K562 (cell line): ENCODE measurements at regions not wholly inside any gene's neighbourhood (a gene's known extent, or its start where the extent isn't known, plus 50 kb on each side); places are given as distances from the start of the nearest gene placed in this dataset.

Experiments
- ATAC-seq: fragments of 200-7000 bp; cut with Tn5 transposase; 3 replicates; pipeline ENCODE4 v1.9.1; 2020; ENCODE audit warnings: moderate library complexity
- BruUV-seq: library from RNA; stranded (reverse); fragments of 400-500 nt; replicated peaks from 2 replicates; lab custom pipeline; 2021; lab: Mats Ljungman, UMichigan
- CTCF ChIA-PET: fragments of 300-600 bp; formaldehyde crosslinking; extraction: SDS; loops from one replicate; lab custom pipeline; 2021; ENCODE audit warnings: low intra/inter-chr PET ratio; lab: Yijun Ruan, JAX
- POLR2A ChIA-PET: fragments of 300-600, 350-650 bp; sonication (Branson Sonifier 250); formaldehyde crosslinking; extraction: SDS; loops from one replicate; lab custom pipeline; 2021; ENCODE audit warnings: antibody characterized with exemption, inconsistent platforms; lab: Yijun Ruan, JAX
- DNase-seq, 4 experiments: peaks; one replicate each; pipeline versions ENCODE4 v3.0.0 to v3.0.0-alpha.2; 2011 to 2018; ENCODE audit warnings: low spot score in 3 of 4, mixed read lengths in 3 of 4; ENCODE audit errors: extremely low read depth in 1 of 4
- FAIRE-seq: peaks from 2 replicates; lab custom pipeline; 2011; peaks lifted over from hg19 to GRCh38; lab: Jason Lieb, UNC
- H2AFZ ChIP-seq: 2 replicates; pipeline ENCODE4 v1.6.0; 2011; ENCODE audit warnings: low read depth, low read length, control low read depth, inconsistent platforms
- H3K27ac ChIP-seq: fragments of 200-600 bp; 3 replicates; pipeline ENCODE4 v1.8.0; 2011; ENCODE audit warnings: low read depth, mild to moderate bottlenecking, control low read depth, inconsistent platforms, low read length, moderate library complexity, mixed read lengths; ENCODE audit errors: extremely low read depth
- H3K27me3 ChIP-seq, 2 experiments: fragments of 300-600 bp in 1 of 2; 2 replicates in 1 of 2; 3 replicates in 1 of 2; pipeline versions ENCODE4 v1.6.0 to v1.8.0; 2011; ENCODE audit warnings: inconsistent platforms in 2 of 2, low read length in 2 of 2, mild to moderate bottlenecking in 1 of 2, mixed read lengths in 1 of 2, moderate library complexity in 1 of 2; ENCODE audit not compliant: control insufficient read depth in 2 of 2, insufficient read depth in 2 of 2
- H3K36me3 ChIP-seq: fragments of 300-600 bp; 3 replicates; pipeline ENCODE4 v1.8.0; 2011; ENCODE audit warnings: mild to moderate bottlenecking, low read length, inconsistent platforms; ENCODE audit not compliant: control insufficient read depth, insufficient read depth
- H3K4me1 ChIP-seq, 2 experiments: fragments of 200-600 bp in 1 of 2; replicated peaks in 1 of 2; 2 replicates in 1 of 2; 3 replicates in 1 of 2; pipeline versions ENCODE4 v1.5.1 to v1.8.0; 2011; ENCODE audit warnings: inconsistent platforms in 2 of 2, low read length in 2 of 2, mild to moderate bottlenecking in 1 of 2, mixed read lengths in 1 of 2, moderate library complexity in 1 of 2; ENCODE audit not compliant: control insufficient read depth in 2 of 2, insufficient read depth in 2 of 2
- H3K4me2 ChIP-seq: 2 replicates; pipeline ENCODE4 v1.6.1; 2011; ENCODE audit warnings: low read length, control low read depth, inconsistent platforms, mixed read lengths; ENCODE audit not compliant: insufficient read depth
- H3K4me3 ChIP-seq: fragments of 200-600 bp; sonication (generic), shearing (Covaris generic); 2 replicates; pipeline ENCODE4 v1.5.1; 2016; ENCODE audit warnings: control low read depth, inconsistent platforms
- H3K79me2 ChIP-seq: fragments of 200-600 bp; 3 replicates; pipeline ENCODE4 v1.8.0; 2011; ENCODE audit warnings: low read length, inconsistent platforms; ENCODE audit not compliant: control insufficient read depth, insufficient read depth
- H3K9ac ChIP-seq, 2 experiments: 2 replicates each; pipeline versions ENCODE4 v1.6.0 to v1.6.1; 2011; ENCODE audit warnings: low read depth in 2 of 2, low read length in 2 of 2, control low read depth in 1 of 2, inconsistent platforms in 1 of 2, mild to moderate bottlenecking in 1 of 2, mixed read lengths in 1 of 2; ENCODE audit not compliant: insufficient read depth in 1 of 2
- H3K9me1 ChIP-seq: one replicate; pipeline ENCODE4 v1.6.0; 2011; ENCODE audit warnings: inconsistent platforms, mild to moderate bottlenecking, low read length, moderate library complexity; ENCODE audit not compliant: control insufficient read depth, insufficient read depth
- H3K9me3 ChIP-seq: replicated peaks from 2 replicates; pipeline ENCODE4 v1.5.1; 2011; ENCODE audit warnings: low read depth, low read length, inconsistent platforms; ENCODE audit not compliant: control insufficient read depth, insufficient read depth
- H4K20me1 ChIP-seq: replicated peaks from 2 replicates; pipeline ENCODE4 v1.6.1; 2011; ENCODE audit warnings: low read length, inconsistent platforms, mixed read lengths; ENCODE audit not compliant: control insufficient read depth, insufficient read depth
- CAMTA2 ChIP-seq: fragments of 250-450 bp; sonication (Bioruptor Pico); conservative IDR thresholded peaks from 2 replicates; pipeline ENCODE4 v1.5.1; 2022
- EGR1 ChIP-seq: fragments of 450-650 bp; conservative IDR thresholded peaks from 2 replicates; pipeline ENCODE4 v1.6.1; 2017; ENCODE audit warnings: mild to moderate bottlenecking
- ILF3 ChIP-seq: fragments of 450-650 bp; IDR thresholded peaks from 2 replicates; pipeline ENCODE4 v1.6.1; 2018; ENCODE audit warnings: antibody characterized with exemption, mild to moderate bottlenecking, moderate library complexity, borderline replicate concordance
- MTA1 ChIP-seq: fragments of 450-650 bp; IDR thresholded peaks from 2 replicates; pipeline ENCODE4 v1.6.1; 2017; ENCODE audit warnings: borderline replicate concordance
- REST ChIP-seq, 2 experiments: fragments of 450-650 bp; formaldehyde crosslinking in 1 of 2; IDR thresholded peaks; 2 replicates each; pipeline versions ENCODE4 v1.4.0 to v1.6.1; 2014 to 2020; ENCODE audit warnings: mild to moderate bottlenecking in 2 of 2, borderline replicate concordance in 1 of 2, low read depth in 1 of 2
- ZBTB7A ChIP-seq: IDR thresholded peaks from 2 replicates; pipeline ENCODE4 v1.6.1; 2011; ENCODE audit warnings: low read depth, mild to moderate bottlenecking, low read length, moderate library complexity, borderline replicate concordance; ENCODE audit not compliant: control insufficient read depth
- ZNF436 ChIP-seq: fragments of 250-450, 450-650 bp; sonication (Bioruptor Pico); formaldehyde crosslinking; IDR thresholded peaks from 2 replicates; pipeline ENCODE4 v1.7.0; 2020; ENCODE audit warnings: mild to moderate bottlenecking
- ZNF511 ChIP-seq: sonication (generic); formaldehyde crosslinking; IDR thresholded peaks from 2 replicates; pipeline ENCODE4 v1.8.0; 2022; ENCODE audit warnings: mild to moderate bottlenecking, missing genetic modification reagents
- WGBS: fragments of 100-300 bp; shearing (Covaris generic); methylation state at CpG from one replicate; pipeline ENCODE4 v1.1.6; 2016; ENCODE audit warnings: low coverage, mixed read lengths; ENCODE audit not compliant: insufficient coverage; ENCODE audit errors: missing lambda C conversion rate; 5-methylcytosine and 5-hydroxymethylcytosine counted together
- in situ Hi-C: fragments of 300-500 bp; cut with MboI; formaldehyde crosslinking; loops from 4 replicates; pipeline ENCODE4 v1.15.0; 2018; ENCODE audit warnings: inconsistent platforms, mixed read lengths
- intact Hi-C: fragments of 100-400 bp; cut with micrococcal nuclease; formaldehyde crosslinking; loops from 2 replicates; pipeline ENCODE4 v1.14.2; 2022

GRCh38 chr21:38081708-38082107 is 165.5 kb upstream of the KCNJ6 start:
- CTCF ChIA-PET: no interaction called here
- WGBS: 95% methylated on average over 9 of the region's 9 CpGs
- H4K20me1 ChIP-seq: peaks cover 13% of the 10 kb centered on the region
- TF ChIP-seq ZNF511 (CRISPR knock-in tag) (no peak), MTA1 (no peak), CAMTA2 (CRISPR knock-in tag) (no peak), REST (IDR thresholded peaks at IDR 0.05; ENCODE audit: borderline replicate concordance) (no peak), REST (CRISPR knock-in tag; IDR thresholded peaks at IDR 0.05; ENCODE audit: low read depth) (no peak), ILF3 (no peak), EGR1 (no peak), ZNF436 (CRISPR knock-in tag) (no peak), ZBTB7A (no peak)
- TF ChIP-seq, all 486 proteins: peak for 0
- DNase-seq (no peak), ATAC-seq (no peak), FAIRE-seq (no peak)
- H3K4me2 ChIP-seq: no peak overlapping the region
- H3K9ac ChIP-seq: no peak overlapping the region
- in situ Hi-C loops (no loop called here), intact Hi-C loops (no loop called here)
- H3K4me3 ChIP-seq: no peak overlapping the region
- H3K9me3 ChIP-seq: no peaks in the 10 kb centered on the region
- H3K27ac ChIP-seq: no peak overlapping the region
- H3K4me1 ChIP-seq: peaks cover 14 to 22% of the 10 kb centered on the region in 2 experiments; a peak in 3 of 5 replicates
- H2AFZ ChIP-seq: no peak overlapping the region
- peaks cover 40% of the 10 kb centered on the region for H3K79me2 ChIP-seq
- H3K9me1 ChIP-seq: peaks cover 5% of the 10 kb centered on the region
- no peaks in the 10 kb centered on the region for H3K27me3 ChIP-seq
- POLR2A ChIA-PET: no interaction called here
- BruUV-seq: no TSS peak
- peaks cover 14% of the 10 kb centered on the region; the same call in 2 of the 3 replicates for H3K36me3 ChIP-seq
